B cell (primary cell): ENCODE measurements at regions not wholly inside any gene's neighbourhood (a gene's known extent, or its start where the extent isn't known, plus 50 kb on each side); places are given as distances from the start of the nearest gene placed in this dataset.
"Not testable (repeated sequence)": the region's sequence is repeated elsewhere in the genome, so short reads cannot be mapped to it uniquely, and the experiment has no call there.

ENCODE experiments used
- ATAC-seq: fragments of 200-7000 bp; cut with Tn5 transposase; one replicate; pipeline ENCODE4 v1.10.0; 2021; ENCODE audit warnings: low read depth, mild to moderate bottlenecking, moderate number of reproducible peaks, moderate library complexity
- CTCF ChIA-PET: fragments of 350-600 bp; sonication (Branson Sonifier 250); formaldehyde crosslinking; loops from one replicate; lab custom pipeline; 2021; ENCODE audit warnings: antibody characterized with exemption, inconsistent platforms; lab: Charles Lee
- POLR2A ChIA-PET: fragments of 350-600 bp; sonication (Branson Sonifier 250); formaldehyde crosslinking; loops from one replicate; lab custom pipeline; 2021; ENCODE audit warnings: antibody characterized with exemption; lab: Charles Lee
- DNase-seq: peaks from one replicate; pipeline ENCODE4 v3.0.0; 2013
- H2AFZ ChIP-seq: 2 replicates; pipeline ENCODE4 v1.6.1; 2012; ENCODE audit warnings: mild to moderate bottlenecking, low read depth, low read length; ENCODE audit not compliant: insufficient read depth, poor library complexity, severe bottlenecking
- H3K27ac ChIP-seq, 2 donors: 1 replicate in 1 of 2; 2 replicates in 1 of 2; pipeline ENCODE4 v1.5.1; 2012 to 2013; ENCODE audit warnings: low read length in 2 of 2, mild to moderate bottlenecking in 2 of 2, moderate library complexity in 1 of 2
- H3K27me3 ChIP-seq, 4 experiments: fragments of 200-600 bp in 1 of 4; sonication (generic) in 1 of 4; replicated peaks in 1 of 4; 1 replicate in 2 of 4; 2 replicates in 2 of 4; pipeline versions ENCODE4 v1.6.1 to v1.7.0; 2013 to 2016; ENCODE audit warnings: low read length in 3 of 4, mild to moderate bottlenecking in 2 of 4, mixed read lengths in 1 of 4, moderate library complexity in 1 of 4; ENCODE audit not compliant: insufficient read depth in 4 of 4, control insufficient read depth in 3 of 4; ENCODE audit errors: control extremely low read depth in 1 of 4
- H3K36me3 ChIP-seq, 2 experiments: replicated peaks in 1 of 2; 1 replicate in 1 of 2; 2 replicates in 1 of 2; pipeline versions ENCODE4 v1.6.1 to v1.7.1; 2013; ENCODE audit warnings: low read length in 1 of 2; ENCODE audit not compliant: insufficient read depth in 2 of 2, control insufficient read depth in 1 of 2; ENCODE audit errors: control extremely low read depth in 1 of 2, extremely low read depth in 1 of 2
- H3K4me1 ChIP-seq, 2 donors: fragments of 200-600 bp in 1 of 2; sonication (generic) in 1 of 2; 1 replicate in 1 of 2; 2 replicates in 1 of 2; pipeline versions ENCODE4 v1.5.1 to v1.6.1; 2013 to 2017; ENCODE audit warnings: low read length in 2 of 2; ENCODE audit not compliant: control insufficient read depth in 2 of 2, insufficient read depth in 2 of 2
- H3K4me2 ChIP-seq: replicated peaks from 2 replicates; pipeline ENCODE3; 2012; ENCODE audit warnings: mild to moderate bottlenecking, low read depth, low read length; ENCODE audit not compliant: poor library complexity, severe bottlenecking
- H3K4me3 ChIP-seq, 5 experiments: fragments of 200-600 bp in 1 of 5; sonication (generic) in 1 of 5; 1 replicate in 3 of 5; 2 replicates in 2 of 5; pipeline versions ENCODE4 v1.5.1 to v1.7.0; 2011 to 2016; ENCODE audit warnings: low read length in 4 of 5, mild to moderate bottlenecking in 4 of 5, low read depth in 2 of 5, control low read depth in 1 of 5, moderate library complexity in 1 of 5; ENCODE audit not compliant: insufficient read depth in 1 of 5; ENCODE audit errors: control extremely low read depth in 1 of 5, extremely low read depth in 1 of 5
- H3K79me2 ChIP-seq: fragments of 200-600 bp; sonication (generic); one replicate; pipeline ENCODE4 v1.6.0; 2016; ENCODE audit warnings: low read length; ENCODE audit not compliant: control insufficient read depth, insufficient read depth
- H3K9ac ChIP-seq: fragments of 200-600 bp; sonication (generic); 2 replicates; pipeline ENCODE4 v1.6.1; 2017; ENCODE audit warnings: mild to moderate bottlenecking, low read length, moderate library complexity
- H3K9me3 ChIP-seq, 3 donors: one replicate each; pipeline versions ENCODE4 v1.6.1 to v1.7.1; 2013; ENCODE audit warnings: low read length in 2 of 3; ENCODE audit not compliant: control insufficient read depth in 2 of 3, insufficient read depth in 1 of 3; ENCODE audit errors: control extremely low read depth in 1 of 3
- H4K20me1 ChIP-seq: 2 replicates; pipeline ENCODE4 v1.6.0; 2012; ENCODE audit warnings: mild to moderate bottlenecking, low read length; ENCODE audit not compliant: insufficient read depth, control insufficient read depth, poor library complexity, severe bottlenecking
- H3K27ac Mint-ChIP-seq: one replicate; pipeline ENCODE4 v1.8.0; 2021; ENCODE audit warnings: mixed read lengths
- H3K27me3 Mint-ChIP-seq: one replicate; pipeline ENCODE4 v1.8.0; 2021; ENCODE audit warnings: mixed read lengths
- H3K4me1 Mint-ChIP-seq: one replicate; pipeline ENCODE4 v1.8.0; 2021; ENCODE audit warnings: mixed read lengths
- H3K4me3 Mint-ChIP-seq: one replicate; pipeline ENCODE4 v1.8.0; 2021; ENCODE audit warnings: mixed read lengths
- H3K9me3 Mint-ChIP-seq: one replicate; pipeline ENCODE4 v1.8.0; 2022; ENCODE audit warnings: mixed read lengths; ENCODE audit not compliant: insufficient read depth
- EZH2 ChIP-seq: IDR thresholded peaks from 2 replicates; pipeline ENCODE4 v1.6.1; 2012; ENCODE audit warnings: borderline replicate concordance, low read depth, mild to moderate bottlenecking, moderate library complexity, low read length; ENCODE audit not compliant: insufficient read depth, poor library complexity, severe bottlenecking
- WGBS: methylation state at CpG from one replicate; pipeline ENCODE4 v1.1.5; 2013; ENCODE audit warnings: missing lambda C conversion rate; ENCODE audit not compliant: insufficient coverage; 5-methylcytosine and 5-hydroxymethylcytosine counted together
- intact Hi-C: fragments of 100-400 bp; cut with micrococcal nuclease; formaldehyde crosslinking; loops from one replicate; pipeline ENCODE4 v1.10.0; 2022
- TF ChIP-seq, protein P1 (sequence below): fragments of 200-600 bp; IDR thresholded peaks from one replicate; pipeline ENCODE4 v1.8.0; 2022; ENCODE audit warnings: antibody characterized with exemption, mild to moderate bottlenecking

DNA sequence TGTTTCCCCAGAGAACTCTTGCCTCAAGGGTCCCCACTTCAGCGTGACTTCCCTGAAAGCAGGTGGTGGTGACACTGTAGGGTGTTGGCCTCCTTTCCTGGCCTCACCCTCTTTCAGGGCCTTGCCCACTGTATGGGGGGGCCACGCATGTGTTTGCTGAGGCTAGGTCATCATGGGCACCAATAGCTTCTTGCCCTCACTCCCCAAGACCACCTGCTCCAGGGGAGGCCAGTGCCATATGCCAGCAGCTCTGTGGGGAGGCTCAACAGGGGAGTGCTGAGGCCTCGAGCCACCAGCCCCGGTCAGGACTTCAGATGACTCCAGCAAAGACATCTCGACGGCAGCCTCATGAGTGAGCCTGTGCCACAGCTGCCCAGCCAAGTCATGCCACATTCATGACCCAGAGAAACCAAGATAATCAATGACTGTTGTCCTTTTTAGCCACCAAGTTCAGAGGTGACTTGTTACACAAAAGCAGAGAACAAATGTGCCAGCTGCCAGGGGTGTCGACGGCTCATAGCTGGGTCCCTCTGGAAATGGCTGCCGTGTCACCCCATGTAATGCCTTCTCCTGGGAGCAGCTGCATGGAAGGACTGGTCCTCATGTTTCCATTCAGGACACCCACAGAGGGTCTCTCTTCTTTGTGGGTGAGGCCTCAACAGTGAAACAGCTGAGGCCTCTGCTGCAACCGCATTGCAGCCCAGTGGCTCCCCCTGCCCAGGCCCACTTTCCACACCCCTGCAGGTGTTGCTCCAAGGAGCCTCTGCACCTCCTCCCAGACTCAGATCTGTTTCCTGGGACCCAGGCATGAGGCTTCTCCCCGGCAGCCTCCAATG lies 162.2 kb downstream of the LAT start:
- DNase-seq, intact Hi-C loops, POLR2A ChIA-PET, H3K4me2 ChIP-seq, CTCF ChIA-PET, H3K4me3 ChIP-seq, H3K9me3 ChIP-seq, H3K9me3 Mint-ChIP-seq, ATAC-seq, H3K4me3 Mint-ChIP-seq, H3K9ac ChIP-seq, H3K36me3 ChIP-seq, H3K27me3 ChIP-seq, H4K20me1 ChIP-seq, H3K79me2 ChIP-seq, H2AFZ ChIP-seq, H3K27me3 Mint-ChIP-seq, H3K27ac ChIP-seq: not testable (repeated sequence)
- H3K4me1 ChIP-seq = peaks cover 14 to 17% of the 10 kb centered on the region in 2 donors
- 94% methylated on average over 8 of the region's 11 CpGs for WGBS
- H3K27ac Mint-ChIP-seq = peak overlapping the region; percentile 50
- peaks cover 20% of the 10 kb centered on the region for H3K4me1 Mint-ChIP-seq

DNA sequence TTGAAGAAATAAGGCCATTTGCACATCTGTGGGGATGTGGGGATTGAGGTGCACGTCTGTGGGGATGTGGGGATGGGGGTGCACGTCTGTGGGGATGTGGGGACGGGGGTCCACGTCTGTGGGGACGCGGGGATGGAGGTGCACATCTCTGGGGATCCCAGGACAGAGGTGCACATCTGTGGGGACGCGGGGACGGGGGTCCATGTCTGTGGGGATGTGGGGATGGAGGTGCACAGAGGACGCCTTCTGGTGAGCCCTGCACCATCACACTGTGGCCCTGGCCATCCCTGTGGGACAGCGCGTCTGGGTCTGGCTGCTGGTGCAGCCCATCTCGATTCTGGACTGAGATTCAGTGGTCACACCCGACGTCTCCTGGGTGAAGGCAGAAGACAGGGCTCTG lies 161.4 kb downstream of the LAT start:
- Mint-ChIP-seq H3K27me3 (no peaks in the 10 kb centered on the region), H3K9me3 (no peaks in the 10 kb centered on the region), H3K4me3 (no peak overlapping the region), H3K4me1 (peaks cover 20% of the 10 kb centered on the region), H3K27ac (no peak overlapping the region)
- H3K9ac ChIP-seq = no peak overlapping the region
- no peak overlapping the region for H3K4me2 ChIP-seq
- peaks cover 0 to 3% of the 10 kb centered on the region in 2 experiments for H3K36me3 ChIP-seq
- H2AFZ ChIP-seq = no peak overlapping the region
- ATAC-seq (no peak), DNase-seq (no peak)
- no peak overlapping the region for H3K27ac ChIP-seq
- TF ChIP-seq, protein P1, sequence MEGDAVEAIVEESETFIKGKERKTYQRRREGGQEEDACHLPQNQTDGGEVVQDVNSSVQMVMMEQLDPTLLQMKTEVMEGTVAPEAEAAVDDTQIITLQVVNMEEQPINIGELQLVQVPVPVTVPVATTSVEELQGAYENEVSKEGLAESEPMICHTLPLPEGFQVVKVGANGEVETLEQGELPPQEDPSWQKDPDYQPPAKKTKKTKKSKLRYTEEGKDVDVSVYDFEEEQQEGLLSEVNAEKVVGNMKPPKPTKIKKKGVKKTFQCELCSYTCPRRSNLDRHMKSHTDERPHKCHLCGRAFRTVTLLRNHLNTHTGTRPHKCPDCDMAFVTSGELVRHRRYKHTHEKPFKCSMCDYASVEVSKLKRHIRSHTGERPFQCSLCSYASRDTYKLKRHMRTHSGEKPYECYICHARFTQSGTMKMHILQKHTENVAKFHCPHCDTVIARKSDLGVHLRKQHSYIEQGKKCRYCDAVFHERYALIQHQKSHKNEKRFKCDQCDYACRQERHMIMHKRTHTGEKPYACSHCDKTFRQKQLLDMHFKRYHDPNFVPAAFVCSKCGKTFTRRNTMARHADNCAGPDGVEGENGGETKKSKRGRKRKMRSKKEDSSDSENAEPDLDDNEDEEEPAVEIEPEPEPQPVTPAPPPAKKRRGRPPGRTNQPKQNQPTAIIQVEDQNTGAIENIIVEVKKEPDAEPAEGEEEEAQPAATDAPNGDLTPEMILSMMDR = no peak
- TF ChIP-seq EZH2 = no peak
- H3K4me3 ChIP-seq = no peak overlapping the region
- H3K9me3 ChIP-seq = no peaks in the 10 kb centered on the region
- ChIA-PET CTCF (no interaction called here), POLR2A (no interaction called here)
- no peaks in the 10 kb centered on the region for H3K79me2 ChIP-seq
- H4K20me1 ChIP-seq = no peaks in the 10 kb centered on the region
- H3K4me1 ChIP-seq = peaks cover 14 to 17% of the 10 kb centered on the region in 2 donors
- WGBS = 90% methylated on average over 8 of the region's 15 CpGs
- no peaks in the 10 kb centered on the region for H3K27me3 ChIP-seq
- intact Hi-C loops = no loop called here

DNA sequence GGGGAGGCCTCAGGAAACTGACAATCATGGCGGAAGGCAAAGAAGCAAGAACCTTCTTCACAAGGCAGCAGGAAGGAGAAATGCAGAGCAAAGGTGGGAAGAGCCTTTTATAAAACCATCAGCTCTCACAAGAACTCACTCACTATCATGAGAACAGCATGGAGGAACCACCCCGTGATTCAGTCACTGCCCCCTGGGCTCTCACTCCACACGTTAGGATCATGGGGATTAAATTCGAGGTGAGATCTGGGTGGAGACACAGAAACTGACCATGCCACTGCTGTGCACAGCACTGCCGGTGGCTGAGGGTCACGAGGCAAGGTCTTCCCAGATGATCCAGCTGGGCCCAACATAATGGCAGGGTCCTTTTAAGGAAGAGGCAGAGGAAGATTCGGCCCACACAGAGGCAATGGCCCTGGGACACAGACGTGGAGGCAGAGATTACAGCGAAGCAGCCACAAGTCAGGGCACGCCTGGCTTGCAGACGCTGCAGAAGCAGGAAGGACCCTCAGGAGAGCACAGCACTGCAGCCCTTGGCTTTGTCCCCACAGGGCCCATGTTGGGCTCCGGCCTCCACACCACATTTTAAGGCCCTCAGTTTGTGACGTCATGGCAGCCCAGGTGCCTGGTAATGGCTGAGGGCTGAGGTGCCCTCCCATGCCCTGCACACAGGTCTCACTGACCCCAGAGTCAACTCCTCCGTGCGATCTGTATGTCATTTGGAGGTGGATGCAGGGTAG lies 160.8 kb downstream of the LAT start:
- H3K9ac ChIP-seq, H3K27me3 Mint-ChIP-seq, H3K9me3 Mint-ChIP-seq, CTCF ChIA-PET, H3K4me3 Mint-ChIP-seq, H3K4me3 ChIP-seq, H4K20me1 ChIP-seq, POLR2A ChIA-PET, H3K4me2 ChIP-seq, H3K79me2 ChIP-seq, H3K36me3 ChIP-seq, DNase-seq, H3K9me3 ChIP-seq, H2AFZ ChIP-seq, ATAC-seq, H3K27ac ChIP-seq, intact Hi-C loops, H3K27me3 ChIP-seq: not testable (repeated sequence)
- H3K27ac Mint-ChIP-seq = peak overlapping the region; percentile 61
- WGBS = 91% methylated on average over 9 of the region's 15 CpGs
- H3K4me1 ChIP-seq = peaks cover 14 to 17% of the 10 kb centered on the region in 2 donors
- peaks cover 20% of the 10 kb centered on the region for H3K4me1 Mint-ChIP-seq
